Natural killer cell (primary cell): ENCODE measurements at regions not wholly inside any gene's neighbourhood (a gene's known extent, or its start where the extent isn't known, plus 50 kb on each side); places are given as distances from the start of the nearest gene placed in this dataset.
"Not testable (repeated sequence)": the region's sequence is repeated elsewhere in the genome, so short reads cannot be mapped to it uniquely, and the experiment has no call there.

Experiments used
- ATAC-seq, 3 donors: fragments of 150-1000 bp in 2 of 3; fragments of 200-7000 bp in 1 of 3; cut with Tn5 transposase; 1 replicate in 1 of 3; 2 replicates in 2 of 3; pipeline ENCODE4 v1.10.0; 2021; ENCODE audit warnings: mild to moderate bottlenecking in 2 of 3, moderate library complexity in 2 of 3
- DNase-seq, 2 donors: peaks; one replicate each; pipeline versions ENCODE4 v3.0.0 to v3.0.0-alpha.2; 2013 to 2021; ENCODE audit warnings: mixed read lengths in 1 of 2
- H3K27ac ChIP-seq: one replicate; pipeline ENCODE4 v1.5.1; 2013; ENCODE audit warnings: mild to moderate bottlenecking, low read length
- H3K27me3 ChIP-seq: one replicate; pipeline ENCODE4 v1.6.1; 2013; ENCODE audit warnings: low read length; ENCODE audit not compliant: control insufficient read depth, insufficient read depth
- H3K36me3 ChIP-seq: one replicate; pipeline ENCODE4 v1.6.1; 2013; ENCODE audit warnings: low read length; ENCODE audit not compliant: control insufficient read depth, insufficient read depth
- H3K4me1 ChIP-seq: one replicate; pipeline ENCODE4 v1.6.1; 2013; ENCODE audit warnings: low read length; ENCODE audit not compliant: control insufficient read depth, insufficient read depth
- H3K4me3 ChIP-seq: one replicate; pipeline ENCODE4 v1.5.1; 2013; ENCODE audit warnings: low read length
- H3K9me3 ChIP-seq: one replicate; pipeline ENCODE4 v1.6.1; 2013; ENCODE audit warnings: low read length; ENCODE audit not compliant: control insufficient read depth, insufficient read depth
- H3K27ac Mint-ChIP-seq, 2 donors: one replicate each; pipeline ENCODE4 v1.8.0; 2022; ENCODE audit warnings: mild to moderate bottlenecking in 2 of 2, mixed read lengths in 2 of 2, moderate library complexity in 1 of 2
- H3K27me3 Mint-ChIP-seq, 2 donors: one replicate each; pipeline ENCODE4 v1.8.0; 2022; ENCODE audit warnings: low read depth in 2 of 2, mixed read lengths in 2 of 2
- H3K36me3 Mint-ChIP-seq: one replicate; pipeline ENCODE4 v1.8.0; 2022; ENCODE audit warnings: mixed read lengths
- H3K4me1 Mint-ChIP-seq, 2 donors: one replicate each; pipeline ENCODE4 v1.8.0; 2022; ENCODE audit warnings: mixed read lengths in 2 of 2
- H3K4me3 Mint-ChIP-seq: one replicate; pipeline ENCODE4 v1.8.0; 2022; ENCODE audit warnings: mild to moderate bottlenecking, moderate library complexity, mixed read lengths
- H3K9me3 Mint-ChIP-seq, 2 donors: one replicate each; pipeline ENCODE4 v1.8.0; 2022; ENCODE audit warnings: mixed read lengths in 2 of 2
- WGBS: methylation state at CpG from one replicate; pipeline ENCODE4 v1.1.7; 2013; ENCODE audit warnings: missing lambda C conversion rate; ENCODE audit not compliant: insufficient coverage; 5-methylcytosine and 5-hydroxymethylcytosine counted together
- intact Hi-C: fragments of 100-400 bp; cut with micrococcal nuclease; formaldehyde crosslinking; loops from one replicate; pipeline ENCODE4 v1.14.2; 2022

DNA sequence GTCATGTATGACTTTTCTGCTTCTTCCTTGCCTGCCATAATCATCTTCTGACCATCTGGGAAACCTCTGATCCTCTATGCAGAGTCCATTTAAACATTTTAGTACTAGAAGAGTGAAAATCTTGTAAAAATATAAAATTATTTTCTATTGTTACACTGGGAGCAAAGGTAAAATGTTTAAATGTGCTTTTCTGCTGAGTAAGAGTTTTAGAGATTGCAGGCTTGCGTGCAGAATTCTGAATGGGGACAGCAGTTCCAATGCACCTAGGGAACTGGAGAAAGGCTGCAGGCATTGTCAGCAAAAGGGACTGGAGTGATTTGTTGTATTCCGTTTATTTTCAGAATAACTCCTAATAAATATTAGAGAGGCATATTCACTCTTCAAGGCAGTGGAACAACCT lies 180.7 kb downstream of the ZNF37A start:
- H3K9me3 ChIP-seq, H3K4me3 Mint-ChIP-seq, H3K27ac ChIP-seq, H3K36me3 Mint-ChIP-seq, H3K27ac Mint-ChIP-seq, H3K36me3 ChIP-seq, H3K27me3 Mint-ChIP-seq, intact Hi-C loops, H3K27me3 ChIP-seq, H3K4me3 ChIP-seq, ATAC-seq, H3K4me1 ChIP-seq, H3K4me1 Mint-ChIP-seq, DNase-seq: not testable (repeated sequence)
- WGBS = 85% methylated on average over 1 of the region's 2 CpGs
- H3K9me3 Mint-ChIP-seq = peaks cover 9 to 14% of the 10 kb centered on the region in 2 donors

DNA sequence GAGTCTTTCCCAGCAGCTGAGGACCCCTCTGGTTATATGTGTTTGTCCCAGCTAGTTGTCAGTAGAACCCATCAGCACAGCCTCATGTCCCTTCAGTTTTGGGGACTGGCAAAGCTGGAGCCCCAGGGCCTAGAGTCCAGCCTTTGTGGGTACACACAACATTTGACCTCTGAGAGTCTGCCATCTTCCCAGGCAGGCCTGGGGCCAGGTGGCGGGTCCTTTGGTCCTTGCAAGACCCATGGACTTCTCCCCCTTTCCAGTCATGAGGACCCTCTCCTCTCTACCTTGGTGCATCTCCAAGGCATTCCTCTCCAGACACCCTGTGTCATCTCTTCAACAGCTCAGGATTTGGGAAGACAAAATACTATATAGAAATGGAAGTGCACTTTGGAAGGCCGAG lies 198.4 kb downstream of the ZNF37A start:
- H3K9me3 Mint-ChIP-seq = peaks cover 0 to 11% of the 10 kb centered on the region in 2 donors
- H3K27ac ChIP-seq, H3K9me3 ChIP-seq, intact Hi-C loops, H3K4me3 ChIP-seq, H3K36me3 Mint-ChIP-seq, ATAC-seq, H3K4me1 ChIP-seq, H3K27ac Mint-ChIP-seq, H3K4me3 Mint-ChIP-seq, H3K4me1 Mint-ChIP-seq, DNase-seq, H3K27me3 Mint-ChIP-seq, H3K27me3 ChIP-seq, H3K36me3 ChIP-seq: not testable (repeated sequence)
- WGBS = 85% methylated on average over 1 of the region's 2 CpGs

DNA sequence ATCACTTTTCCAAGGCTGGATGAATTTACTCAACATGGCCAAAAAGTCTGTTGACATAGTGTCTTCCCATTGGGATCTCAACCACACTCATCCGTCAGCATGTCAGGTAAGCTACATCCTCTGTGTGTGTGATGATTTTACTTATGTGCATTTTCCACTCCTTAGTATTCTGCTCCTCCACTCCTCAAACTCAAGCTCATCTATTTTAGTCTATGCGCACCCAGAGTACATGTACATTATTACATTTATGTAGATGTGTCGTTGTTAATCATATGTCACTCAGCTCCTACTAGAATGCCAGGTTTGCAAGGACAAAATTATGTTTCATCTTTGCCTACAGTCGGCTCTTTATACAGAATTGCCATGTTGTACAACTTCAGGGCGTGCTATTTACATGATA lies 216.0 kb downstream of the ZNF37A start:
- WGBS = 48% methylated on average over 2 of the region's 5 CpGs

DNA sequence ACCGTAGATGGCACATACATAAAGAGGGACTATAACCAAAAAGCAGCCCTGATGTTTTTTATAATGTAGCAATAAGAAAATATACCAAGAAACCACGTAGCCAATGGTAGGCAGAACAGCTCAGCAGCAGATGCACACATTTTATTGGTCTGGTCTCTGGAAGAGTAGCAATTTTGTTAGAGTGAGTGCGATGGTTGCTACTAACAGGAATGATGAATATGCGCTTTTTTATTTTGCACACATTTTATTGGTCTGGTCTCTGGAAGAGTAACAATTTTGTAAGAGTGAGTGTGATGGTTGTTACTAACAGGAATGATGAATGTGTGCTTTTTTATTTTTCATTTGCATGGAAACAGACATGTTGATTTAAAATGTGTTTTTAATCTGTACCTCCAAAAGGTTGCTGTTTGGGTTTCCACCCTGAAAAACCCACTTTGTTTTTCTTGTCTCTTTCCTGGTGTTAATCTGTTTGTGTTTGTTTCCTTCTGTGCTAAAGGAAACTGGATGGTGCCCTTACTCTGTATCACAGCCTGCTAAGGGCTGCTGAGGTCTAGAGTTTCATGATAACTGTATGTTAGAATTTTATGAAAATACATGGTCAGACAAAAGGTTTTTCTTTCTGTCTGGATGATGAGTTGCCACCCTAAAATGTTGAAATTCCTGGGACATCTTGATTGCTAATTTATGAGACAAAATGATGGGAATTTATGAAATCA lies 221.1 kb downstream of the ZNF37A start:
- H3K9me3 Mint-ChIP-seq, H3K27me3 ChIP-seq, H3K27ac Mint-ChIP-seq, H3K4me3 Mint-ChIP-seq, H3K27ac ChIP-seq, H3K27me3 Mint-ChIP-seq, ATAC-seq, H3K4me1 Mint-ChIP-seq, H3K9me3 ChIP-seq, DNase-seq, H3K4me1 ChIP-seq, H3K4me3 ChIP-seq, H3K36me3 Mint-ChIP-seq, intact Hi-C loops, H3K36me3 ChIP-seq: not testable (repeated sequence)
- 73% methylated on average over 4 of the region's 4 CpGs for WGBS

More for the DNA sequence above, 216.0 kb downstream of the ZNF37A start:
- H3K27ac Mint-ChIP-seq, H3K36me3 ChIP-seq, H3K9me3 ChIP-seq, H3K4me1 Mint-ChIP-seq, H3K4me3 ChIP-seq, H3K27me3 ChIP-seq, H3K36me3 Mint-ChIP-seq, ATAC-seq, intact Hi-C loops, DNase-seq, H3K4me3 Mint-ChIP-seq, H3K27ac ChIP-seq, H3K27me3 Mint-ChIP-seq, H3K4me1 ChIP-seq: not testable (repeated sequence)
- peaks cover 6 to 11% of the 10 kb centered on the region in 2 donors for H3K9me3 Mint-ChIP-seq

DNA sequence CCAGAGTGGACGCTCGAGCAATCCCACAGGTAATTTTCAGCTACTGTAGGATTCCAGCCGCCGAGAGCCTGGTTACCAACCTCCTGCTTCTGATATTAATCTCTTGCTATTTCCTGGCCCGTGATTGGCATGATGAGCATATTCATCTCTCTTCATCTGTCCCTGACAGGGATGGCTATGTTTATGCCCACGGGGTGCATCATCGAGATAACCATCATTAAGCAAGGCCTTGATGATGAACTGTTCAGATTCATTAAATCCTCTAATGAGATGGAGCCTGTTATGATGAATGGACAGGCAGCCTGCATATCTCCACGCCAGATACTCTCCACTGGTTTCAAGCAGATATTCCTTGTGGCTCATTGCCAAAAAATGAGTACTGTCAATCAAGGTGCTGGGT lies 227.3 kb downstream of the ZNF37A start:
- H3K27me3 ChIP-seq, intact Hi-C loops, DNase-seq, H3K4me3 Mint-ChIP-seq, H3K4me3 ChIP-seq, H3K4me1 ChIP-seq, ATAC-seq, H3K4me1 Mint-ChIP-seq, H3K9me3 ChIP-seq, H3K27ac ChIP-seq, H3K36me3 ChIP-seq, H3K9me3 Mint-ChIP-seq, H3K36me3 Mint-ChIP-seq, H3K27me3 Mint-ChIP-seq, H3K27ac Mint-ChIP-seq: not testable (repeated sequence)
- WGBS = 91% methylated on average over 8 of the region's 8 CpGs

GRCh38 chr10:38330306-38330705 lies 236.2 kb downstream of the ZNF37A start:
- H3K4me3 ChIP-seq, H3K27ac Mint-ChIP-seq, H3K9me3 Mint-ChIP-seq, H3K27ac ChIP-seq, H3K27me3 Mint-ChIP-seq, intact Hi-C loops, DNase-seq, H3K27me3 ChIP-seq, H3K4me1 ChIP-seq, H3K36me3 ChIP-seq, H3K9me3 ChIP-seq, H3K4me1 Mint-ChIP-seq, ATAC-seq, H3K36me3 Mint-ChIP-seq, H3K4me3 Mint-ChIP-seq: not testable (repeated sequence)
- WGBS = 47% methylated on average over 1 of the region's 2 CpGs

DNA sequence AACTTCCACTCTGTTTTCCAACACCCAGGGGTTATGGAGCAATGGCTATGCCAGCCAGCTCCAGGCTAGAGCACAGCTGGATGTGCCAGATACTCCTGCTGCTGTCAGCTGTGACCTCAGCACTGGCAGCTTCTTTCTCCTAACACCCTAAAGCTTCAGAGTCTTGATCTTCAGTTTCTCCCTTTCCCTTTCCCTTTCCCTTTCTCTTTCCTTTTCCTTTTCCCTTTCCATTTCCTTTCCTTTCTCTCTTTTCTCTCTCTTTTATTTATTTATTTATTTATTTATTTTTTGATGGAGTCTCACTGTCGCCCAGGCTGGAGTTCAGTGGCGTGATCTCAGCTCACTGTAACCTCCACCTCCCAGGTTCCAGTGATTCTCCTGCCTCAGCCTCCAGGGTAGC lies 237.0 kb downstream of the ZNF37A start:
- ATAC-seq, H3K27ac Mint-ChIP-seq, H3K4me1 Mint-ChIP-seq: not testable (repeated sequence)

DNA sequence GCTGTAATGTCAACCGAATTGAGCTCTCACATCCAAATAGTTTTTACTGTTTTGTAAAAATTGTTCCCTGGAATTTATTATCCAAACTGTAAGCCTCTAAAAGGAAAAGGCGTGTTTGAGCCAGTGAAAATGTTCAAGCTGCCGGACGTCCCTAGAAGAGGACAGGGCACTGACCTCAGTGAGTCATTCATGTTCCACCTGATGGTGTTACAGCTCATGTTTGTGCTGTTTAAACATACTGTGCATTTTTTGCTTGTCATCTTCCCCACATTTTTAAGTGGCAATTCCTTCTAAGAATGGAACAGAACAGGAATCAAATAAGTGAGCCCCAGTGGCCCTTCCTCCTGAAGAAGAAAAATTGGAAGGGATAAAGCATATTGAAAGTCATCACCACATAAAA lies 239.6 kb downstream of the ZNF37A start:
- H3K36me3 Mint-ChIP-seq, H3K36me3 ChIP-seq, DNase-seq, H3K9me3 ChIP-seq, H3K27me3 ChIP-seq, H3K4me3 Mint-ChIP-seq, intact Hi-C loops, H3K27me3 Mint-ChIP-seq, H3K4me1 Mint-ChIP-seq, H3K4me3 ChIP-seq, H3K4me1 ChIP-seq, H3K27ac ChIP-seq, H3K27ac Mint-ChIP-seq, ATAC-seq, H3K9me3 Mint-ChIP-seq: not testable (repeated sequence)
- 80% methylated on average over 1 of the region's 4 CpGs for WGBS

More for the DNA sequence above, 237.0 kb downstream of the ZNF37A start:
- H3K4me3 ChIP-seq, H3K4me1 ChIP-seq, H3K27me3 ChIP-seq, H3K27me3 Mint-ChIP-seq, intact Hi-C loops, H3K36me3 ChIP-seq, H3K9me3 ChIP-seq, H3K9me3 Mint-ChIP-seq, DNase-seq, H3K4me3 Mint-ChIP-seq, H3K27ac ChIP-seq, H3K36me3 Mint-ChIP-seq: not testable (repeated sequence)
- no CpG with 5 or more reads among the region's 2 CpGs for WGBS
